DND-41 (cell line): ENCODE measurements at regions not wholly inside any gene's neighbourhood (a gene's known extent, or its start where the extent isn't known, plus 50 kb on each side); places are given as distances from the start of the nearest gene placed in this dataset.

Experiments used
- EZH2 ChIP-seq: IDR thresholded peaks from 3 replicates; pipeline ENCODE4 v1.6.1; 2012; ENCODE audit warnings: borderline replicate concordance, low read depth, mild to moderate bottlenecking, moderate library complexity, low read length, inconsistent platforms; ENCODE audit not compliant: severe bottlenecking
- TF ChIP-seq, protein P1 (sequence below): IDR thresholded peaks from 2 replicates; pipeline ENCODE4 v1.5.1; 2012; ENCODE audit warnings: borderline replicate concordance, low read length, moderate library complexity, mild to moderate bottlenecking; ENCODE audit not compliant: poor library complexity, severe bottlenecking; ENCODE audit errors: extremely low read depth

DNA sequence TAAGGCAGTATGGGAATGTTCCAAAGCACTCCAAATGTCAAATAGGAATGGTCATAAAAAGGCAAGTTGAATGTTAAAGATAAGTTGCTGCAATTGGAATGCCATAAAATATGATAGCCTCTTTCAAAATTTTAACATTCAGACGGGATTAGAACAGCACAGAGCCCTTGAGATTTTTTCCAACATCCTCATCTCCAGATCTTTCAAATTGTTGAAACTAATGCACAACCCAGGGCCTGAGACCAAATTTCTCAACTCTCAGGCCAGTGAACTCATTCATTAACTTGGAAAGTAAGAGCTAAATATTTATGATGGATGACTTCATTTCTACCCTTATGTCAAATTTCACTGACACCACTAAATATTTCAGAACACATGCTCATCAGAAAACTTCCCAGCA, 346.5 kb upstream of the XYLT1 start:
- TF ChIP-seq, protein P1, sequence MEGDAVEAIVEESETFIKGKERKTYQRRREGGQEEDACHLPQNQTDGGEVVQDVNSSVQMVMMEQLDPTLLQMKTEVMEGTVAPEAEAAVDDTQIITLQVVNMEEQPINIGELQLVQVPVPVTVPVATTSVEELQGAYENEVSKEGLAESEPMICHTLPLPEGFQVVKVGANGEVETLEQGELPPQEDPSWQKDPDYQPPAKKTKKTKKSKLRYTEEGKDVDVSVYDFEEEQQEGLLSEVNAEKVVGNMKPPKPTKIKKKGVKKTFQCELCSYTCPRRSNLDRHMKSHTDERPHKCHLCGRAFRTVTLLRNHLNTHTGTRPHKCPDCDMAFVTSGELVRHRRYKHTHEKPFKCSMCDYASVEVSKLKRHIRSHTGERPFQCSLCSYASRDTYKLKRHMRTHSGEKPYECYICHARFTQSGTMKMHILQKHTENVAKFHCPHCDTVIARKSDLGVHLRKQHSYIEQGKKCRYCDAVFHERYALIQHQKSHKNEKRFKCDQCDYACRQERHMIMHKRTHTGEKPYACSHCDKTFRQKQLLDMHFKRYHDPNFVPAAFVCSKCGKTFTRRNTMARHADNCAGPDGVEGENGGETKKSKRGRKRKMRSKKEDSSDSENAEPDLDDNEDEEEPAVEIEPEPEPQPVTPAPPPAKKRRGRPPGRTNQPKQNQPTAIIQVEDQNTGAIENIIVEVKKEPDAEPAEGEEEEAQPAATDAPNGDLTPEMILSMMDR = no peak
- no peak for TF ChIP-seq EZH2
